Suprapubic skin (tissue), 3 donors: ENCODE measurements at regions not wholly inside any gene's neighbourhood (a gene's known extent, or its start where the extent isn't known, plus 50 kb on each side); places are given as distances from the start of the nearest gene placed in this dataset.
"Not testable (repeated sequence)": the region's sequence is repeated elsewhere in the genome, so short reads cannot be mapped to it uniquely, and the experiment has no call there.

Experiments
- CTCF ChIP-seq, 2 donors: fragments of 200-600 bp in 1 of 2; fragments of 450-650 bp in 1 of 2; sonication (generic) in 1 of 2; IDR thresholded peaks; one replicate each; pipeline ENCODE4 v1.5.1; 2016 to 2019; ENCODE audit warnings: antibody characterized with exemption in 2 of 2, mild to moderate bottlenecking in 1 of 2, moderate library complexity in 1 of 2
- POLR2AphosphoS5 ChIP-seq, 3 donors: sonication (generic); formaldehyde crosslinking; IDR thresholded peaks; one replicate each; pipeline ENCODE4 v1.6.1; 2017; ENCODE audit warnings: antibody characterized with exemption in 3 of 3

DNA sequence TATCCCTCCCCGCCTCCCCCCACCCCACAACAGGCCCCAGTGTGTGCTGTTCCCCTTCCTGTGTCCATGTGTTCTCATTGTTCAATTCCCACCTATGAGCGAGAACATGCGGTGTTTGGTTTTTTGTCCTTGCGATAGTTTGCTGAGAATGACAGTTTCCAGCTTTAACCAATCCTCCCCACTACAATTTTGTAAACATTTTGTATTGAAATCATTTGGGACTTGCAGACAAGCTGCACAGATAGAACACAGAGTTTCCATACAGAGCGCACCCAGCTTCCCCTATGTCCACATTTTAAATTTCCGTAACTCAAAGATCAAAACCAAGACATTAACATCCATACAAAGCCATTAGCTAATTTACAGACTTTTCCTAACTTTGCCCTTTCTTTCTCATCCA is 188.4 kb upstream of the WWC1 start:
- not testable (repeated sequence) for TF ChIP-seq CTCF, POLR2AphosphoS5 (IDR thresholded peaks at IDR 0.05)
